ENCODE measurements at regions not wholly inside any gene's neighbourhood (a gene's known extent, or its start where the extent isn't known, plus 50 kb on each side); places are given as distances from the start of the nearest gene placed in this dataset.

- TF ChIP-seq CTCF (IDR thresholded peaks at IDR 0.05; ENCODE audit: unreplicated experiment) = no peak
- Mint-ChIP-seq H3K9me3 (ENCODE audit: unreplicated experiment) (no peaks in the 10 kb centered on the region), H3K27me3 (ENCODE audit: unreplicated experiment) (no peaks in the 10 kb centered on the region), H3K4me1 (ENCODE audit: unreplicated experiment) (no peaks in the 10 kb centered on the region), H3K36me3 (ENCODE audit: low read depth, unreplicated experiment) (no peaks in the 10 kb centered on the region), H3K4me3 (ENCODE audit: unreplicated experiment) (no peak overlapping the region), H3K27ac (ENCODE audit: unreplicated experiment) (no peak overlapping the region)
- DNase-seq (ENCODE audit: low spot score) = no peak
Measured at GRCh38 chr6:128759447-128759846, 123.5 kb upstream of the LAMA2 start.

- H3K27ac Mint-ChIP-seq (ENCODE audit: unreplicated experiment) = no peak overlapping the region
- no peaks in the 10 kb centered on the region for H3K27me3 Mint-ChIP-seq (ENCODE audit: unreplicated experiment)
- no peak for DNase-seq (ENCODE audit: low spot score)
- H3K4me3 Mint-ChIP-seq (ENCODE audit: unreplicated experiment) = no peak overlapping the region
- TF ChIP-seq CTCF (IDR thresholded peaks at IDR 0.05; ENCODE audit: unreplicated experiment) = no peak
- H3K36me3 Mint-ChIP-seq (ENCODE audit: low read depth, unreplicated experiment) = no peaks in the 10 kb centered on the region
- H3K4me1 Mint-ChIP-seq (ENCODE audit: unreplicated experiment) = no peaks in the 10 kb centered on the region
- H3K9me3 Mint-ChIP-seq (ENCODE audit: unreplicated experiment) = no peaks in the 10 kb centered on the region
Measured at GRCh38 chr6:128757961-128758360, 125.0 kb upstream of the LAMA2 start.

- no peak for DNase-seq (ENCODE audit: low spot score)
- no peak overlapping the region for H3K4me3 Mint-ChIP-seq (ENCODE audit: unreplicated experiment)
- no peaks in the 10 kb centered on the region for H3K27me3 Mint-ChIP-seq (ENCODE audit: unreplicated experiment)
- TF ChIP-seq CTCF (IDR thresholded peaks at IDR 0.05; ENCODE audit: unreplicated experiment) = no peak
- no peaks in the 10 kb centered on the region for H3K9me3 Mint-ChIP-seq (ENCODE audit: unreplicated experiment)
- H3K27ac Mint-ChIP-seq (ENCODE audit: unreplicated experiment) = no peak overlapping the region
- no peaks in the 10 kb centered on the region for H3K36me3 Mint-ChIP-seq (ENCODE audit: low read depth, unreplicated experiment)
- no peaks in the 10 kb centered on the region for H3K4me1 Mint-ChIP-seq (ENCODE audit: unreplicated experiment)
Measured at GRCh38 chr6:128754658-128755256, 128.2 kb upstream of the LAMA2 start.

GRCh38 chr6:128743974-128744765 lies 138.8 kb upstream of the LAMA2 start:
- Mint-ChIP-seq H3K36me3 (ENCODE audit: low read depth, unreplicated experiment) (no peaks in the 10 kb centered on the region), H3K4me3 (ENCODE audit: unreplicated experiment) (no peak overlapping the region), H3K27ac (ENCODE audit: unreplicated experiment) (no peak overlapping the region), H3K4me1 (ENCODE audit: unreplicated experiment) (no peaks in the 10 kb centered on the region), H3K27me3 (ENCODE audit: unreplicated experiment) (no peaks in the 10 kb centered on the region), H3K9me3 (ENCODE audit: unreplicated experiment) (no peaks in the 10 kb centered on the region)
- TF ChIP-seq CTCF (IDR thresholded peaks at IDR 0.05; ENCODE audit: unreplicated experiment) = no peak
- no peak for DNase-seq (ENCODE audit: low spot score)

- DNase-seq (ENCODE audit: low spot score) = no peak
- no peaks in the 10 kb centered on the region for H3K9me3 Mint-ChIP-seq (ENCODE audit: unreplicated experiment)
- H3K27ac Mint-ChIP-seq (ENCODE audit: unreplicated experiment) = no peak overlapping the region
- no peaks in the 10 kb centered on the region for H3K4me1 Mint-ChIP-seq (ENCODE audit: unreplicated experiment)
- no peak for TF ChIP-seq CTCF (IDR thresholded peaks at IDR 0.05; ENCODE audit: unreplicated experiment)
- no peaks in the 10 kb centered on the region for H3K27me3 Mint-ChIP-seq (ENCODE audit: unreplicated experiment)
- no peak overlapping the region for H3K4me3 Mint-ChIP-seq (ENCODE audit: unreplicated experiment)
- no peaks in the 10 kb centered on the region for H3K36me3 Mint-ChIP-seq (ENCODE audit: low read depth, unreplicated experiment)
Measured at GRCh38 chr6:128742900-128743299, 140.0 kb upstream of the LAMA2 start.
